ENCODE measurements at regions not wholly inside any gene's neighbourhood (a gene's known extent, or its start where the extent isn't known, plus 50 kb on each side); places are given as distances from the start of the nearest gene placed in this dataset.
A peak's percentile ranks its signal among the peaks of the same experiment; 100 is the strongest.

DNA sequence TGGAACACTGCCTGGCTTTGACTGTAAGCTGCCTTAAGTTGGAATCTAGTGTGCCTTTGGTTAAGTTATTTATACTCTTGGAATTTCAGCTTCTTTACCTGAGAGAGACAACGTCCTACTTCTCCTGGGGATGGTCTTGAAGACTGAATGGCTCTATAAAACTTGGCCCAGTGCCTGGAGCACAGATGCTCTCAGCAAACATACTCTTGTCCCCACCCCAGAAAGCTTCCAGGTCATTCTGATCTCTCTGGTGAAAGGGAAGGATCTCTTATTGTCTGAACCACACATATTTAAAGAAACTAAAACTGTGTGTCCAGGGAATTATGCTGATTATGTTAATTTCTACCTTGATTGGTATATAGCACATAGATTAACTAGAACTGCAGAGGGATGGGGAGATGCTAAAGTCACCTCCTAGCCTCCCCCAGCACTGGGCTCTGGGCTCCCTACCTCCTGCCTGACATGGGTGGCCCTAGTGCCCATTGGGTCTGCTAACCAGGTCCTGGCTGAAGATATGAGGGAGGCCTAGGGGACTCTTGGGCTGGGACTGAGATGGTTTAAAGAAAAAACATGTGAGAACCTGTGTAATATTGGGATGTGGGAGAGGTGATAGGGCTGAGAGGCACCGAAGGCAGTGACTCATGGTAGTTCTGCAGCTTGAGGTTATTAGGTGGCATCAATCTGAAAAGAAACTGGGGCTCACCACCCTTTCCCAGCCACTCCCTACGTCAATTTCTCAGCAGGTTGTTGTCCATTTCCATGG lies 171.0 kb downstream of the RPLP1 start:
- H3K27me3 Mint-ChIP-seq (ENCODE audit: low read depth in 2 of 2): peaks cover 36 to 63% of the 10 kb centered on the region in 2 donors
- peaks cover 7% of the 10 kb centered on the region for H3K4me1 ChIP-seq (ENCODE audit: control insufficient read depth, insufficient read depth, low read length)
- H3K4me3 ChIP-seq (ENCODE audit: low read length): no peak overlapping the region
- H3K27ac ChIP-seq (ENCODE audit: low read length): no peak overlapping the region
- H3K4me1 Mint-ChIP-seq: peaks cover 14 to 15% of the 10 kb centered on the region in 2 donors
- H3K27me3 ChIP-seq (ENCODE audit: control insufficient read depth, insufficient read depth, low read length): no peaks in the 10 kb centered on the region
- no peaks in the 10 kb centered on the region for H3K9me3 ChIP-seq (ENCODE audit: control insufficient read depth, insufficient read depth, low read length)
- TF ChIP-seq, protein P1, sequence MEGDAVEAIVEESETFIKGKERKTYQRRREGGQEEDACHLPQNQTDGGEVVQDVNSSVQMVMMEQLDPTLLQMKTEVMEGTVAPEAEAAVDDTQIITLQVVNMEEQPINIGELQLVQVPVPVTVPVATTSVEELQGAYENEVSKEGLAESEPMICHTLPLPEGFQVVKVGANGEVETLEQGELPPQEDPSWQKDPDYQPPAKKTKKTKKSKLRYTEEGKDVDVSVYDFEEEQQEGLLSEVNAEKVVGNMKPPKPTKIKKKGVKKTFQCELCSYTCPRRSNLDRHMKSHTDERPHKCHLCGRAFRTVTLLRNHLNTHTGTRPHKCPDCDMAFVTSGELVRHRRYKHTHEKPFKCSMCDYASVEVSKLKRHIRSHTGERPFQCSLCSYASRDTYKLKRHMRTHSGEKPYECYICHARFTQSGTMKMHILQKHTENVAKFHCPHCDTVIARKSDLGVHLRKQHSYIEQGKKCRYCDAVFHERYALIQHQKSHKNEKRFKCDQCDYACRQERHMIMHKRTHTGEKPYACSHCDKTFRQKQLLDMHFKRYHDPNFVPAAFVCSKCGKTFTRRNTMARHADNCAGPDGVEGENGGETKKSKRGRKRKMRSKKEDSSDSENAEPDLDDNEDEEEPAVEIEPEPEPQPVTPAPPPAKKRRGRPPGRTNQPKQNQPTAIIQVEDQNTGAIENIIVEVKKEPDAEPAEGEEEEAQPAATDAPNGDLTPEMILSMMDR (IDR thresholded peaks at IDR 0.05): no peak
- intact Hi-C loops (cut with micrococcal nuclease): no loop called here
- H3K9me3 Mint-ChIP-seq: no peaks in the 10 kb centered on the region
- H3K27ac Mint-ChIP-seq: no peak overlapping the region
- no peak overlapping the region for H3K4me3 Mint-ChIP-seq
- no peaks in the 10 kb centered on the region for H3K36me3 ChIP-seq (ENCODE audit: control insufficient read depth, insufficient read depth, low read length)
- no peaks in the 10 kb centered on the region for H3K36me3 Mint-ChIP-seq
- ATAC-seq (peak in 1 of 3 donors; percentile 52), DNase-seq (no peak)
- WGBS (ENCODE audit: insufficient coverage): 69% methylated on average over 3 of the region's 3 CpGs

DNA sequence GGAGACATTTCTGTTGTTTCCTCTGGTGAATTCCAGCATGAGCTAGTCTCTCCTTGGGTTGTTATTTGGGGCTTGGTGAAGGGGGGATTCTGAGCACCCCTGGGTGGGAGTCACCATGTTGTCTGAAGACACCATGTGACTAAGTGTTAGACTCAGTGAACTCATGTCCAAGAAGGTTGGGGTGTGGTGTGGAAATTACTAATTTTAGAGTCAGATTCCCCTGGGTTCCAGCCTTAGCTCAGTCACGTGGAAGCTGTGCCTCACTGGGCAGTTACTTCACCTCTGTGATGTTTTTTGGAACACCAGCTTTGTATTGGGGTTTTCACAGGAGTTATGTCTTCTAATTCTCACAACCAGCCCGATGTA lies 171.5 kb downstream of the RPLP1 start:
- DNase-seq (no peak), ATAC-seq (peak in 1 of 3 donors; percentile 15)
- H3K4me3 Mint-ChIP-seq: no peak overlapping the region
- intact Hi-C loops (cut with micrococcal nuclease): no loop called here
- H3K27ac ChIP-seq (ENCODE audit: low read length): no peak overlapping the region
- H3K4me1 Mint-ChIP-seq: peaks cover 14 to 15% of the 10 kb centered on the region in 2 donors
- WGBS (ENCODE audit: insufficient coverage): 73% methylated on average over 2 of the region's 2 CpGs
- H3K27ac Mint-ChIP-seq: no peak overlapping the region
- peaks cover 7% of the 10 kb centered on the region for H3K4me1 ChIP-seq (ENCODE audit: control insufficient read depth, insufficient read depth, low read length)
- H3K27me3 ChIP-seq (ENCODE audit: control insufficient read depth, insufficient read depth, low read length): no peaks in the 10 kb centered on the region
- peaks cover 36 to 63% of the 10 kb centered on the region in 2 donors for H3K27me3 Mint-ChIP-seq (ENCODE audit: low read depth in 2 of 2)
- no peaks in the 10 kb centered on the region for H3K9me3 ChIP-seq (ENCODE audit: control insufficient read depth, insufficient read depth, low read length)
- H3K36me3 ChIP-seq (ENCODE audit: control insufficient read depth, insufficient read depth, low read length): no peaks in the 10 kb centered on the region
- no peaks in the 10 kb centered on the region for H3K9me3 Mint-ChIP-seq
- TF ChIP-seq, protein P1 (IDR thresholded peaks at IDR 0.05): no peak
- no peak overlapping the region for H3K4me3 ChIP-seq (ENCODE audit: low read length)
- no peaks in the 10 kb centered on the region for H3K36me3 Mint-ChIP-seq

DNA sequence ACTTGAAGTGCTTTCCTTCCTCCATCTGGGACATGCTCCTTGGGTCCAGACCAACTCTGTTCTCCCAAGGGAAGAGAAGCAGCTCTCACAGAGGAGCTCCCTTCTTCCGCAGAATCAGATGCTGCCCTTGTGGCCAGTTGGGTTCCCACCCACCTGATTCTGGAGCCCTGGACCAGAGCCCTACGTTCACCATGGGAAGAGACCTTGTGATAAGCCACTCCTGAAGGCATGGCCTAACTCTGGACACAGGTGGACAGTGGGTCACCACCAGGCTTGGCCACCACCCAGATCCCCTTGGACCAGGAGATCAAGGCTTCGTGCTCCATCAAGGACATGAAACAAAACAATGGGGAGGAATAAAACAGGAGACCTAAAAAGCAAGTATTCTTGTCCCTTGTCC lies 172.2 kb downstream of the RPLP1 start:
- ATAC-seq: no peak
- Histone ChIP-seq H3K36me3 (ENCODE audit: control insufficient read depth, insufficient read depth, low read length) (no peaks in the 10 kb centered on the region), H3K9me3 (ENCODE audit: control insufficient read depth, insufficient read depth, low read length) (no peaks in the 10 kb centered on the region), H3K27ac (ENCODE audit: low read length) (no peak overlapping the region), H3K27me3 (ENCODE audit: control insufficient read depth, insufficient read depth, low read length) (no peaks in the 10 kb centered on the region), H3K4me1 (ENCODE audit: control insufficient read depth, insufficient read depth, low read length) (peaks cover 9% of the 10 kb centered on the region), H3K4me3 (ENCODE audit: low read length) (no peak overlapping the region)
- intact Hi-C loops (cut with micrococcal nuclease): no loop called here
- TF ChIP-seq, protein P1 (IDR thresholded peaks at IDR 0.05): no peak
- no peak overlapping the region for H3K4me3 Mint-ChIP-seq
- peaks cover 35 to 59% of the 10 kb centered on the region in 2 donors for H3K27me3 Mint-ChIP-seq (ENCODE audit: low read depth in 2 of 2)
- no peak overlapping the region for H3K27ac Mint-ChIP-seq
- no peaks in the 10 kb centered on the region for H3K9me3 Mint-ChIP-seq
- no peaks in the 10 kb centered on the region for H3K36me3 Mint-ChIP-seq
- H3K4me1 Mint-ChIP-seq: peaks cover 14 to 15% of the 10 kb centered on the region in 2 donors
- DNase-seq: no peak
- WGBS (ENCODE audit: insufficient coverage): 92% methylated on average over 3 of the region's 3 CpGs

DNA sequence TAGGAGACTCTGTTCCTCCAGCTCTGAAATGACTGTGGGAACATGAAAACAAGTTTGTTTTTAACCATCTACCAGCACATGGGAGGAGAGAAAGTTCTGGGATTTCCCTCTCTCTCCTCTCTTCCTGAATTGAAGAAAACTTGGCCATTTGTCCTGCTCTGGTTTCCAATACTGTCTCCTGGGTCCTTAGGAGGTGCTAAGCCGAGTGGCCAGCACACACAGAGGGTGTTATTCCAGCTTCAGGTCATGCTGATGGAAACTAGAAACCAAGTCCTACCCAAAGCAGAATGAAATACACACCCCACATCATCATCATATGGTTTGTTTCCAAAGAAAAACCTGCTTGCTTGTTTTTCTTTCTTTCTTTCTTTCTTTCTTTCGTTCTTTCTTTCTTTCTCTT lies 172.7 kb downstream of the RPLP1 start:
- Mint-ChIP-seq H3K4me3 (no peak overlapping the region), H3K4me1 (peaks cover 14 to 20% of the 10 kb centered on the region in 2 donors), H3K27ac (no peak overlapping the region), H3K27me3 (ENCODE audit: low read depth in 2 of 2) (peaks cover 32 to 64% of the 10 kb centered on the region in 2 donors), H3K36me3 (no peaks in the 10 kb centered on the region), H3K9me3 (no peaks in the 10 kb centered on the region)
- DNase-seq (no peak), ATAC-seq (no peak)
- Histone ChIP-seq H3K27me3 (ENCODE audit: control insufficient read depth, insufficient read depth, low read length) (no peaks in the 10 kb centered on the region), H3K9me3 (ENCODE audit: control insufficient read depth, insufficient read depth, low read length) (no peaks in the 10 kb centered on the region), H3K4me3 (ENCODE audit: low read length) (no peak overlapping the region), H3K27ac (ENCODE audit: low read length) (no peak overlapping the region), H3K4me1 (ENCODE audit: control insufficient read depth, insufficient read depth, low read length) (peaks cover 14% of the 10 kb centered on the region), H3K36me3 (ENCODE audit: control insufficient read depth, insufficient read depth, low read length) (no peaks in the 10 kb centered on the region)
- intact Hi-C loops (cut with micrococcal nuclease): no loop called here
- WGBS (ENCODE audit: insufficient coverage): 89% methylated on average over 2 of the region's 2 CpGs
- TF ChIP-seq, protein P1 (IDR thresholded peaks at IDR 0.05): no peak
